GM21360 (cell line): ENCODE measurements at regions not wholly inside any gene's neighbourhood (a gene's known extent, or its start where the extent isn't known, plus 50 kb on each side); places are given as distances from the start of the nearest gene placed in this dataset.
A peak's percentile ranks its signal among the peaks of the same experiment; 100 is the strongest.
"Not testable (repeated sequence)": the region's sequence is repeated elsewhere in the genome, so short reads cannot be mapped to it uniquely, and the experiment has no call there.

ENCODE experiments used
- ATAC-seq: cut with Tn5 transposase; IDR thresholded peaks from one replicate; pipeline ENCODE4 v1.9.1; 2021; ENCODE audit warnings: mild to moderate bottlenecking, moderate library complexity; ENCODE audit not compliant: unreplicated experiment

GRCh38 chr18:22790545-22791309, 142.4 kb upstream of the RBBP8 start:
- no peak for ATAC-seq

DNA sequence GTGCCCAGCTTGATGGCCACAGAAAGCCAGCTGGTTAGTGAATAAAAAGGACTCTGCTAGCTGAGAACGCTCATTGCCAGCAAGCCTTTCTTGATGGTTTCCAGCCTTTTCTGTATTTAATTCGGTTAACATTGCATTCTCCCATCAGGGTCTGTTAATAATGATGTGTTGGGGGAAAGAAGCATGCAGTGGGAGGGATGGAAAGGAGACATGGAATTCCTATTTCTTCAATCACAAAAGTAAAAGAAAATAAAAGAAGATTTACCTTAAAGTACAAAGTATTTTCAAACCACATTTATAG, 141.9 kb upstream of the RBBP8 start:
- ATAC-seq = no peak

GRCh38 chr18:22796113-22796512, 137.0 kb upstream of the RBBP8 start:
- ATAC-seq = no peak

DNA sequence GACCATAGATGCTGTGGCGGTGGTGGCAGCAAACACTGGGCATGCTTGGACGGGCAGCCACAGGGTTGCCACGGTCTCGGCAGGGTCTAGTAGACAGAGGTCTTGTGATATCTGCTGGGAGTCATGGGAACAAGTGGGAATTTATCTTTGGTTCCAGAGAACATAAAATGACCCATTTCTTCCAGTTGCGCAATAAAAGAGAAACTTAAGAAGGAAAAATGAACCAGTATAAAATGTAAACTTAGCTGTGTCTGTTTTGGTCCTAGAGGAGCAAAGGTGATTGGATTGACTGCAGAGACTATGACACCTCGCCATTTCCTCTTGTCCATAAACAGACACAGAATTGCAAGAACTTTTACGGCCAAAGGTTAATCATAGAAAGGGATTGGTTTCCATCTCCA, 132.6 kb upstream of the RBBP8 start:
- ATAC-seq = no peak

GRCh38 chr18:22813648-22814328, 119.3 kb upstream of the RBBP8 start:
- ATAC-seq = no peak

- ATAC-seq = no peak
Observed at GRCh38 chr18:22814329-22814703, 118.8 kb upstream of the RBBP8 start.

GRCh38 chr18:22816266-22817176, 116.6 kb upstream of the RBBP8 start:
- no peak for ATAC-seq

DNA sequence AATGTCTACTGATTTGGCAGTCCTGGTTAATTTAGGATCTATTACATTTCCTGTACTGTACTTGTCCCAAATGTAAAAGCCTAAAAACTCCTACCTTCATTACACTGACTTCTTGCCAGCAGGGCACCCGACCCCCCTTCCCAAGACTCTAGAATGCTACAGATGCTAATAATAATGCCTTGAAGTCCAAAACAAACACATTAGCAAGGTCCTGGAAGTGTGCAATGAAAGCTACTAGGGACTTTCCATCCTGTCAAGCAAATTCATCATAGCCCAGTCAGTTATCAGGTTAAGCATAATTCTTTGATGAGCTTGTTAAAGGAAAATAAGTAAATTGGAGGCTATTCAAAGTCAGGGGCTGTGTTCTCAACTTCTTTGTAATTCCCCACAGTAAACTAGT, 115.3 kb upstream of the RBBP8 start:
- no peak for ATAC-seq

DNA sequence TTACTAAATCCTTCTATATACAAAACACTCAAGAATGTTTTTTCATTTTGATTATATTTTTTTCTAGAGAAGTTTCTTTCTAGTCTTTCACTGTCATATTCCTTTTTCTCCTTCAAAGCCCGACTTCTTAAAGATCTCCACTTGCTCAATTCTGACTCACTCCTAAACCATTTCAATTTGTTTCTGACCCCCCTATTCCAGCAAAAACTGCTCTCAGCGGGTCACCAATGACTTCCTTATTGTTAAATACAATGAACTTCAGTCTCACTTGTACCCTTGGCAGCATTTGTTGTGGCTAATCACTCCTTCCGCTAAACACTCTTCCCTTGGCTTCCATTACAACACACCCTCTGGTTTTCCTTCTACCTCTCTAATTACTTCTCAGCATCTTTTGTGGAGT, 111.1 kb upstream of the RBBP8 start:
- no peak for ATAC-seq

GRCh38 chr18:22822841-22823508, 110.2 kb upstream of the RBBP8 start:
- ATAC-seq = peak; percentile 84

DNA sequence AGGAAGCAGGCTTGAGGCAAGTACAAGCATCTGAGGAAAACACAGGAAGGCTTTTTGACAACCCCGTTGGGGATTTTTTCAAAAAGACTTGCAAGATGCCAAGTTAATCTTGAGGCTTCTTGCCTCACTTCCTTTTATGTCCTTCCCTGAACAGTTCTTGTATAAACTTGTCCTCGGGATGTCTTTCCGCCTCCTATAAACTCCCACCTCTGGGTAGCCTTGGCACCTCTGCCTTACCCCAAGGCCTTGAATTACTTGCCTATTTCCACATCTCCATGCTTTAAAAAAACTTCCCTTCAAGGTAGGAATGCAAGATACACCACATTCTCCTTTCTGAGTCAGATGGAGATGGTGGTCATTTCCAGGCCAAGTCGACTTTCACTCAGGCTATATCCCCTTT, 106.4 kb upstream of the RBBP8 start:
- no peak for ATAC-seq

DNA sequence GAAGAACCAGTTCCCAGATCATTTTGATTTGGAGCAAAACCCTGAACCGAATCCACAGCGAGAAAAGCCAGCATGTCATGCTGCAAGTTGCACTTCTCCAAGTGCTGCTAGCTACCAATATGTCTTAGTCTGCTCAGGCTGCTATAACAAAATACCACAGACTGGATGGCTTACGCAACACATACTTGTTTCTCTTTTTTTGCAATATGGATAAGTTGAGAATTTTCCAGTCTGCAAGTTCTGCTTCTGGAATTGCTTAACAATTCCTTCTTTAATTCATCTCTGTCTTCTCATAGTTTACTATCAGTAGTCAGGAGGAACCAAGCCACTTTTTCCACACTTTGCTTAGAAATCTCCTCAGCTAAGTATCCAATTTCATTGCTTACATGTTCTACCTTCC, 105.9 kb upstream of the RBBP8 start:
- no peak for ATAC-seq

- no peak for ATAC-seq
Observed at GRCh38 chr18:22827741-22828140, 105.4 kb upstream of the RBBP8 start.

DNA sequence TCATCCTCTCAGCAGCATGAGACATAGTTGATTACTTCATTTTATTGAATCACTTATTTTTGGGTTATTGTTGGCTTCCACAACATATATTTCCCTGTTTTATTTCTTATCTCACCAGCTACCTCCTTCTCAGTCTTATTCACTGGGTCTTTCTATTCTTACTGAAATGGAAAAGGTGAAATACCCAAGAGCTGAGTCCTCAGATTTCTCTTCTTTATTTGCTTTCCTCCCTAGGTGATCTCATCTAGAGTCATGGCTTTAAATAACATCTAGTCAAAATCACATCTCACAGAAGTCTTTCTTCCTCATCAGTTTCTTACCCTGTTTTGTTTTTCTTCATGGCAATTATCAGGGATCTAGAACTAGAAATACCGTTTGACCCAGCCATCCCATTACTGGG, 105.0 kb upstream of the RBBP8 start:
- ATAC-seq = no peak

- not testable (repeated sequence) for ATAC-seq
Observed at GRCh38 chr18:22828583-22828982, 104.5 kb upstream of the RBBP8 start.

DNA sequence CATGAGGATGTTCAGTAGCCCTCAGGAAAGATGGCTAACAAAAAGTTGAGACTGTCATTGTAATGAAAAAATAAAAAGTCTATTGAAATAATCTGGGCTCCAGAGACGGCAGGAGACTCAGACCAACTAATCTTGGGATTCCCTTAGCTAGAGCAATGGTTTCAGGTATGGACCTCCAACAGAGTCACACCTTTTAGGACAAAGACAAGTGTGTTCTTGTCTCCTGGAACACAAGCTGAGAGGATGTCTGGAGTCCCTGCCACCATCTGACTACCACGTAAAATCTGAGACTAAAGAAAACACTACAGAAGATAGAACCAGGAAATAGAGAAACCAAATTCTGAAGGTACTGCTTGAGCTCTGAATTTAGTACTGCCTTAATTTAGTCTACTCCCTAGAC, 103.3 kb upstream of the RBBP8 start:
- no peak for ATAC-seq

DNA sequence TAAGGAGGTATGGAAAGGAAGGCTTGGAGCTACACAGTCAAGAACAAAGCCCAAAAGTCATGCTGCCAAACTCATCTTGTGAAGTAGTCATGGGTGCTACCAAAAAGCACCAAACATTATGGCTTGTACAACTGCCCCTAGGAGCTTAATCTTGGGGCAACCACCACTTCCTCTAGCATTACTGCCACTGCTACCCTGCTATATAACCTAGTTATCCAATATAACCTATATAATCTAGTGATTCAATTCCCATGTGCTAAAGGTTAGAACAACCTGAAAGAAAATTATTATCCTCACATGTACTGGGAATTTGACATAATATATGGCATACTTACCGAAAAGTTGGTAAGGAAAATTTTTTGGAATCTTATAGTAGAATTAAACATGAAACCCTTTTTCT, 102.6 kb upstream of the RBBP8 start:
- ATAC-seq = no peak

- ATAC-seq = no peak
Observed at GRCh38 chr18:22831441-22831904, 101.7 kb upstream of the RBBP8 start.

- ATAC-seq = no peak
Observed at GRCh38 chr18:22836932-22837331, 96.2 kb upstream of the RBBP8 start.

GRCh38 chr18:22838221-22838620, 94.9 kb upstream of the RBBP8 start:
- ATAC-seq = no peak

DNA sequence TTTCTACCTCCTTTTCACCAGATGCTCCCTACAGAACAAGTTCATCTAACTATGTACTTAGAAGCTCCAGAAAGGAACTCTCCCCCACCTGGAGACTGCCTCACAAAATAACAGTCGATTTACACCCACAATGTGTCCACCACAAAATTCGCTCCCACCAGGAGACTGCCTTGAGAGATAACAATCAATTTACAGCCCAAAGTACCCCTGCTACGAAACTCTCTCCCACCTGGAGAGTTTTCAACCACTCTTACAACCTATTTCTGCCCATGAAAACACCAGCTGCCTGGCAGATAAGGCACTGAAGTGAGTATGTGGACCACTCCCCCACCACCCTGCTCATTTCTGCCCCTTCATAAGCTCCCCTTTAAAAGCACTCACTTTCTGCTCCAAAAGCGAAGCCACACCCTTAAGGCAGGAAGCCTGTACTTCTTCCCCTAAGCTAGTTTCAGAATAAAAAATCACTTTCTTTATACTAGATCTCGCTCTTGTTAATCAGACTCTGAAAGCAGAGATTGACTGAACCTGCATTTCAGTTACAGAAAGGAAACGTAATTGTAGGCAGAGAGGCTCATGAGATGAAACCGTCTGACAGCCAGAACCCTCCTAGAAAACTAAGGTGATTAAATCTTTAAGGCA, 94.4 kb upstream of the RBBP8 start:
- ATAC-seq = peak; percentile 70
